Brain microvascular endothelial cell (primary cell): ENCODE measurements at regions not wholly inside any gene's neighbourhood (a gene's known extent, or its start where the extent isn't known, plus 50 kb on each side); places are given as distances from the start of the nearest gene placed in this dataset.

ENCODE experiments used
- DNase-seq: peaks from one replicate; pipeline ENCODE4 v3.0.0-alpha.2; 2020
- H3K27ac ChIP-seq: fragments of 250-450 bp; sonication (Bioruptor Pico); 2 replicates; pipeline ENCODE4 v1.5.1; 2020; ENCODE audit warnings: mild to moderate bottlenecking, moderate library complexity
- H3K27me3 ChIP-seq: fragments of 250-450 bp; sonication (Bioruptor Pico); replicated peaks from 2 replicates; pipeline ENCODE4 v1.5.1; 2020; ENCODE audit warnings: mild to moderate bottlenecking
- H3K36me3 ChIP-seq: fragments of 250-450 bp; sonication (Bioruptor Pico); replicated peaks from 2 replicates; pipeline ENCODE4 v1.5.1; 2020; ENCODE audit warnings: mild to moderate bottlenecking
- H3K4me3 ChIP-seq: 2 replicates; pipeline ENCODE4 v1.5.1; 2011; ENCODE audit warnings: low read depth, mild to moderate bottlenecking, control low read depth, low read length, moderate library complexity
- CTCF ChIP-seq: IDR thresholded peaks from 2 replicates; pipeline ENCODE4 v1.5.1; 2011; ENCODE audit warnings: low read depth, mild to moderate bottlenecking, moderate library complexity, low read length, control low read depth, inconsistent platforms; ENCODE audit errors: missing control alignments
- in situ Hi-C: cut with HindIII; loops from 2 replicates; pipeline ENCODE4 v1.10.0; 2017; ENCODE audit warnings: low sequenced_read_pairs, low pct_ligation_motif_present

GRCh38 chr16:64004116-64004515 lies 1117.7 kb downstream of the CDH11 start:
- no peaks in the 10 kb centered on the region for H3K36me3 ChIP-seq
- in situ Hi-C loops: no loop called here
- no peak for TF ChIP-seq CTCF
- no peaks in the 10 kb centered on the region for H3K27me3 ChIP-seq
- DNase-seq: no peak
- no peak overlapping the region for H3K27ac ChIP-seq
- H3K4me3 ChIP-seq: no peak overlapping the region

GRCh38 chr16:63995025-63995424 lies 1126.8 kb downstream of the CDH11 start:
- H3K4me3 ChIP-seq: no peak overlapping the region
- no peaks in the 10 kb centered on the region for H3K27me3 ChIP-seq
- TF ChIP-seq CTCF: no peak
- in situ Hi-C loops: no loop called here
- H3K36me3 ChIP-seq: no peaks in the 10 kb centered on the region
- no peak overlapping the region for H3K27ac ChIP-seq
- DNase-seq: no peak

DNA sequence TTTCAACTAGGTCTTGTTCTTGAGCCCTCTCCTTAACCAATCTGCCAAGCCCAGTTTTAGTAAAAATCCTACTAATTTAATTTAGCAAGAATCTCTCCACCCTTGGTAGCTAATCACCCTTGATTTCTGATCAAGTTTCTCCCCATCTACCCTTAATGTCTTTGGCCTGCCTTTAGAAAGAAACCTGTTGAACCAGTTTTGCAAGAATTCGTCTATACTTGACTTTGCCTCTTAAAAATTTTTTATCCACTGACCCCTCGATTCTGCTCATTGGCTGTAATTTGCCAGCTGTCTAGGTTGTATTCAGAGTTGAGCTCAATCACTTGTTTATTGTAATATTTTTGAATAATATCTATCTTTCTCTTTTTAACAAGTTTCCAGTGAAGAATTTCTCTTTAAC lies 1138.5 kb downstream of the CDH11 start:
- TF ChIP-seq CTCF: no peak
- no peak for DNase-seq
- no peak overlapping the region for H3K27ac ChIP-seq
- no peak overlapping the region for H3K4me3 ChIP-seq
- in situ Hi-C loops: no loop called here
- H3K27me3 ChIP-seq: no peaks in the 10 kb centered on the region
- no peaks in the 10 kb centered on the region for H3K36me3 ChIP-seq

DNA sequence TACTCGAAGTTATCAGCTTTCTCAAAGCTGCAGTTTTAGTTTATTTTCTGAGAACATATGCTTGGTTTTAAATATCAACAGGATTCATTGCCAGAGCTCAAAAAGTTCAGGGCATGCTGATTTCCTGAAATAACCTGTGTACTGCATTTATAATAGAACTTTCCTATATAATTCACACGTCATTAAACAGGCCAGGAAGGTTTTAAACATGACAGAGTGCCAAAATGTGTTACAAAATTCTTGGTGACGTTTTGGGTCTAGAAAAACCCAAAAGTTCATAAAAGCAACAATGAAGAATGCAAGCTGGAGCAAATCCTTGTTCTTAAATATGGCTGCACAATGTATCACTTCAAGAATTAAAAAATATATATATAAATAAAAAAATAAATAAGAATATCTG lies 1139.1 kb downstream of the CDH11 start:
- Histone ChIP-seq H3K4me3 (no peak overlapping the region), H3K27ac (no peak overlapping the region), H3K36me3 (no peaks in the 10 kb centered on the region), H3K27me3 (no peaks in the 10 kb centered on the region)
- no peak for DNase-seq
- in situ Hi-C loops: no loop called here
- no peak for TF ChIP-seq CTCF

- no peak overlapping the region for H3K27ac ChIP-seq
- in situ Hi-C loops: no loop called here
- H3K36me3 ChIP-seq: no peaks in the 10 kb centered on the region
- no peak for TF ChIP-seq CTCF
- no peak overlapping the region for H3K4me3 ChIP-seq
- H3K27me3 ChIP-seq: no peaks in the 10 kb centered on the region
- DNase-seq: no peak
These were observed 1139.8 kb downstream of the CDH11 start for GRCh38 chr16:63982110-63982509.

GRCh38 chr16:63981639-63982038 lies 1140.2 kb downstream of the CDH11 start:
- Histone ChIP-seq H3K27me3 (no peaks in the 10 kb centered on the region), H3K27ac (no peak overlapping the region), H3K36me3 (no peaks in the 10 kb centered on the region), H3K4me3 (no peak overlapping the region)
- no peak for TF ChIP-seq CTCF
- in situ Hi-C loops: no loop called here
- DNase-seq: no peak
